ENCODE measurements at regions not wholly inside any gene's neighbourhood (a gene's known extent, or its start where the extent isn't known, plus 50 kb on each side); places are given as distances from the start of the nearest gene placed in this dataset.

GRCh38 chr17:54466875-54467274 is 433.8 kb upstream of the TOM1L1 start:
- TF ChIP-seq ZFX (IDR thresholded peaks at IDR 0.05), result no peak
- H3K27ac ChIP-seq, result no peak overlapping the region

- no peak overlapping the region for H3K27ac ChIP-seq
- no peak for TF ChIP-seq CTCF (conservative IDR thresholded peaks at IDR 0.05)
- TF ChIP-seq ZFX (IDR thresholded peaks at IDR 0.05), result no peak
Observed at GRCh38 chr17:54482843-54483242, 417.8 kb upstream of the TOM1L1 start.

- H3K27ac ChIP-seq, result no peak overlapping the region
- TF ChIP-seq ZFX (IDR thresholded peaks at IDR 0.05) (no peak), CTCF (conservative IDR thresholded peaks at IDR 0.05) (no peak)
Observed at GRCh38 chr17:54493691-54494090, 407.0 kb upstream of the TOM1L1 start.

GRCh38 chr17:54494721-54495715 is 405.6 kb upstream of the TOM1L1 start:
- no peak for TF ChIP-seq ZFX (IDR thresholded peaks at IDR 0.05)
- TF ChIP-seq CTCF (conservative IDR thresholded peaks at IDR 0.05), result no peak
- no peak overlapping the region for H3K27ac ChIP-seq

- no peak overlapping the region for H3K27ac ChIP-seq
- TF ChIP-seq CTCF (conservative IDR thresholded peaks at IDR 0.05) (no peak), ZFX (IDR thresholded peaks at IDR 0.05) (no peak)
Observed at GRCh38 chr17:54505404-54505803, 395.2 kb upstream of the TOM1L1 start.

GRCh38 chr17:54518706-54519105 is 381.9 kb upstream of the TOM1L1 start:
- TF ChIP-seq CTCF (conservative IDR thresholded peaks at IDR 0.05) (no peak), ZFX (IDR thresholded peaks at IDR 0.05) (no peak)
- H3K27ac ChIP-seq, result no peak overlapping the region

GRCh38 chr17:54521137-54521536 is 379.5 kb upstream of the TOM1L1 start:
- TF ChIP-seq CTCF (conservative IDR thresholded peaks at IDR 0.05) (no peak), ZFX (IDR thresholded peaks at IDR 0.05) (no peak)

More at GRCh38 chr17:54521137-54521536, 379.5 kb upstream of the TOM1L1 start:
- no peak overlapping the region for H3K27ac ChIP-seq

All from C4-2B (cell line).